HL-60 (cell line): ENCODE measurements at regions not wholly inside any gene's neighbourhood (a gene's known extent, or its start where the extent isn't known, plus 50 kb on each side); places are given as distances from the start of the nearest gene placed in this dataset.
"Not testable (repeated sequence)": the region's sequence is repeated elsewhere in the genome, so short reads cannot be mapped to it uniquely, and the experiment has no call there.

Experiments
- DNase-seq, 2 experiments: peaks; one replicate each; pipeline ENCODE4 v3.0.0-alpha.2; 2010 to 2020; ENCODE audit warnings: low read depth in 1 of 2, low spot score in 1 of 2
- H3K27ac ChIP-seq: fragments of 250-450 bp; sonication (Bioruptor Pico); replicated peaks from 2 replicates; pipeline ENCODE4 v1.5.1; 2020; ENCODE audit warnings: mild to moderate bottlenecking, moderate library complexity
- H3K27me3 ChIP-seq: fragments of 250-450 bp; sonication (Bioruptor Pico); 2 replicates; pipeline ENCODE4 v1.5.1; 2021; ENCODE audit warnings: mild to moderate bottlenecking, moderate library complexity; ENCODE audit not compliant: insufficient read depth, poor library complexity, severe bottlenecking
- H3K4me3 ChIP-seq: replicated peaks from 2 replicates; pipeline ENCODE4 v1.5.1; 2011; ENCODE audit warnings: mild to moderate bottlenecking, control low read depth, low read length; ENCODE audit not compliant: insufficient read depth
- GABPA ChIP-seq: IDR thresholded peaks from 2 replicates; pipeline ENCODE4 v1.6.1; 2012; ENCODE audit warnings: low read depth
- POLR2AphosphoS5 ChIP-seq: IDR thresholded peaks from 2 replicates; pipeline ENCODE4 v1.6.1; 2012; ENCODE audit warnings: low read depth
- SPI1 ChIP-seq: IDR thresholded peaks from 2 replicates; pipeline ENCODE4 v1.6.1; 2012; ENCODE audit warnings: low read depth, mild to moderate bottlenecking, borderline replicate concordance
- TF ChIP-seq, protein P1 (sequence below): IDR thresholded peaks from one replicate; pipeline ENCODE4 v1.5.1; 2011; ENCODE audit warnings: low read length, control low read depth, inconsistent platforms; ENCODE audit not compliant: insufficient read depth
- TF ChIP-seq, protein P2 (sequence below): IDR thresholded peaks from 2 replicates; pipeline ENCODE4 v1.6.1; 2012; ENCODE audit warnings: low read depth; ENCODE audit not compliant: insufficient replicate concordance

DNA sequence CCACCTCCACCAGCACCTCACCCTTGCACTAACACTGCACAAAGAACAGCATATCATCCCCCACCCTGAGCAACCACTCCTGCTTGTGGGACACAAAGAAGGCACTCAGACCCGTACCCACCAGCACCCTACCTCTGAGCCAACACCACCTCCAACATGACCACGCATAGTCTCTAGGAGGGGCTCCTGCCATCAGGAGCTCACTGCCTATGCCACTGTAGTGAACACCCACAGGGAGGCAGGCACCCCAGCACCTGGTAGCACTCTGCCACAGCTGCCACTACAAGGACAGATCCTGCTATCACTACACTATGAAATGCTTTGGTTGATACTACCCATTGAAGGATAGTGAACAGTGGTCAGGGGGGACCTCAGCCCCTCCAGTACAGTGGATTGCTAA lies 395.6 kb upstream of the GRAMD2B start:
- no peak for DNase-seq
- Histone ChIP-seq H3K27me3 (no peaks in the 10 kb centered on the region), H3K4me3 (no peak overlapping the region), H3K27ac (no peak overlapping the region)
- TF ChIP-seq GABPA (no peak), SPI1 (no peak), POLR2AphosphoS5 (no peak)
- TF ChIP-seq, protein P1, sequence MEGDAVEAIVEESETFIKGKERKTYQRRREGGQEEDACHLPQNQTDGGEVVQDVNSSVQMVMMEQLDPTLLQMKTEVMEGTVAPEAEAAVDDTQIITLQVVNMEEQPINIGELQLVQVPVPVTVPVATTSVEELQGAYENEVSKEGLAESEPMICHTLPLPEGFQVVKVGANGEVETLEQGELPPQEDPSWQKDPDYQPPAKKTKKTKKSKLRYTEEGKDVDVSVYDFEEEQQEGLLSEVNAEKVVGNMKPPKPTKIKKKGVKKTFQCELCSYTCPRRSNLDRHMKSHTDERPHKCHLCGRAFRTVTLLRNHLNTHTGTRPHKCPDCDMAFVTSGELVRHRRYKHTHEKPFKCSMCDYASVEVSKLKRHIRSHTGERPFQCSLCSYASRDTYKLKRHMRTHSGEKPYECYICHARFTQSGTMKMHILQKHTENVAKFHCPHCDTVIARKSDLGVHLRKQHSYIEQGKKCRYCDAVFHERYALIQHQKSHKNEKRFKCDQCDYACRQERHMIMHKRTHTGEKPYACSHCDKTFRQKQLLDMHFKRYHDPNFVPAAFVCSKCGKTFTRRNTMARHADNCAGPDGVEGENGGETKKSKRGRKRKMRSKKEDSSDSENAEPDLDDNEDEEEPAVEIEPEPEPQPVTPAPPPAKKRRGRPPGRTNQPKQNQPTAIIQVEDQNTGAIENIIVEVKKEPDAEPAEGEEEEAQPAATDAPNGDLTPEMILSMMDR = no peak
- TF ChIP-seq, protein P2, sequence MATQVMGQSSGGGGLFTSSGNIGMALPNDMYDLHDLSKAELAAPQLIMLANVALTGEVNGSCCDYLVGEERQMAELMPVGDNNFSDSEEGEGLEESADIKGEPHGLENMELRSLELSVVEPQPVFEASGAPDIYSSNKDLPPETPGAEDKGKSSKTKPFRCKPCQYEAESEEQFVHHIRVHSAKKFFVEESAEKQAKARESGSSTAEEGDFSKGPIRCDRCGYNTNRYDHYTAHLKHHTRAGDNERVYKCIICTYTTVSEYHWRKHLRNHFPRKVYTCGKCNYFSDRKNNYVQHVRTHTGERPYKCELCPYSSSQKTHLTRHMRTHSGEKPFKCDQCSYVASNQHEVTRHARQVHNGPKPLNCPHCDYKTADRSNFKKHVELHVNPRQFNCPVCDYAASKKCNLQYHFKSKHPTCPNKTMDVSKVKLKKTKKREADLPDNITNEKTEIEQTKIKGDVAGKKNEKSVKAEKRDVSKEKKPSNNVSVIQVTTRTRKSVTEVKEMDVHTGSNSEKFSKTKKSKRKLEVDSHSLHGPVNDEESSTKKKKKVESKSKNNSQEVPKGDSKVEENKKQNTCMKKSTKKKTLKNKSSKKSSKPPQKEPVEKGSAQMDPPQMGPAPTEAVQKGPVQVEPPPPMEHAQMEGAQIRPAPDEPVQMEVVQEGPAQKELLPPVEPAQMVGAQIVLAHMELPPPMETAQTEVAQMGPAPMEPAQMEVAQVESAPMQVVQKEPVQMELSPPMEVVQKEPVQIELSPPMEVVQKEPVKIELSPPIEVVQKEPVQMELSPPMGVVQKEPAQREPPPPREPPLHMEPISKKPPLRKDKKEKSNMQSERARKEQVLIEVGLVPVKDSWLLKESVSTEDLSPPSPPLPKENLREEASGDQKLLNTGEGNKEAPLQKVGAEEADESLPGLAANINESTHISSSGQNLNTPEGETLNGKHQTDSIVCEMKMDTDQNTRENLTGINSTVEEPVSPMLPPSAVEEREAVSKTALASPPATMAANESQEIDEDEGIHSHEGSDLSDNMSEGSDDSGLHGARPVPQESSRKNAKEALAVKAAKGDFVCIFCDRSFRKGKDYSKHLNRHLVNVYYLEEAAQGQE = no peak

DNA sequence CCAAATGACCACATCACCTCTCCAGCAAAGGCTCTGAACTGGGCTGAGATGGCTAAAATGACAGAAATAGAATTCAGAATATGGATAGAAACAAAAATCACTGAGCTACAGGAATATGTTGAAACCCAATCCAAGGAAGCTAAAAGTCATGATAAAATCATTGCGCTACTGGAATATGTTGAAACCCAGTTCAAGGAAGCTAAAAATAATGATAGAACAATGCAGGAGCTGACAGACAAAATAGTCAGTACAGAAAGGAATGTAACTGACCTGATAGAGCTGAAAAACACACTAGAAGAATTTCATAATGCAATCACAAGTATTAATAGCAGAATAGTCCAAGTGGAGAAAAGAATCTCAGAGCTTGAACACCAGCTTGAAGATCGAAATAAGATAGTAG lies 394.9 kb upstream of the GRAMD2B start:
- no peaks in the 10 kb centered on the region for H3K27me3 ChIP-seq
- no peak overlapping the region for H3K27ac ChIP-seq
- no peak for TF ChIP-seq SPI1
- TF ChIP-seq, protein P2 = no peak
- TF ChIP-seq GABPA = no peak
- no peak for TF ChIP-seq POLR2AphosphoS5
- TF ChIP-seq, protein P1 = no peak
- no peak overlapping the region for H3K4me3 ChIP-seq
- DNase-seq = no peak

DNA sequence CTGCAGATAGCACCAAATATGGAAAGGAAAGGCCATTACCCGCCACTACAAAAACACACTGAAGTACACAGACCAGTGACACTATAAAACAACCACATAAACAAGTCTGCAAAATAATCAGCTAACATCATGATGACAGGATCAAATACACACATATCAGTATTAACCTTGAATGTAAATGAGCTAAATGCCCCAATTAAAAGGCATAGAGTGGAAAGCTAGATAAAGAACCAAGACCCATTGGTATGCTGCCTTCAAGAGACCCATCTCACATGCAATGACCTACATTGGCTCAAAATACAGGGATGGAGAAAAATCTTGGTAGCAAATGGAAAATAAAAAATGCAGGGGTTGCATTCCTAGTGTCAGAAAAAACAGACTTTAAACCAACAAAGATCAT lies 393.9 kb upstream of the GRAMD2B start:
- H3K27me3 ChIP-seq, H3K27ac ChIP-seq, H3K4me3 ChIP-seq, DNase-seq: not testable (repeated sequence)

DNA sequence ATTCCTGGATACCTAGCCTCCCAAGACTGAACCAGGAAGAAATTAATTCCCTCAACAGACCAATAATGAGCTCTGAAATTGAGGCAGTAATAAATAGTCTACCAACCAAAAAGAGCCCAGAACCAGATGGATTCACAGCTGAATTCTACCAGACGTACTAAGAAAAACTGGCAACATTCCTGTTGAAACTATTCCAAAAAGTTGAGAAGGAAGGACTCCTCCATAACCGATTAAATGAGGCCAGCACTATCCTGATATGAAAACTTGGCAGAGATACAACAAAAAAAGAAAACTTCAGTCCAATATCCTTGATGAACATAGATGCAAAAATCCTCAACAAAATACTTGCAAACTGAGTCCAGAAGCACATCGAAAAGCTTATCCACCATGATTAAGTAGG lies 392.5 kb upstream of the GRAMD2B start:
- TF ChIP-seq GABPA (no peak), POLR2AphosphoS5 (no peak), SPI1 (no peak)
- TF ChIP-seq, protein P1 = no peak
- TF ChIP-seq, protein P2 = no peak
- no peaks in the 10 kb centered on the region for H3K27me3 ChIP-seq
- H3K4me3 ChIP-seq = no peak overlapping the region
- H3K27ac ChIP-seq = no peak overlapping the region
- DNase-seq = no peak
